ENCODE measurements at regions not wholly inside any gene's neighbourhood (a gene's known extent, or its start where the extent isn't known, plus 50 kb on each side); places are given as distances from the start of the nearest gene placed in this dataset.

DNA sequence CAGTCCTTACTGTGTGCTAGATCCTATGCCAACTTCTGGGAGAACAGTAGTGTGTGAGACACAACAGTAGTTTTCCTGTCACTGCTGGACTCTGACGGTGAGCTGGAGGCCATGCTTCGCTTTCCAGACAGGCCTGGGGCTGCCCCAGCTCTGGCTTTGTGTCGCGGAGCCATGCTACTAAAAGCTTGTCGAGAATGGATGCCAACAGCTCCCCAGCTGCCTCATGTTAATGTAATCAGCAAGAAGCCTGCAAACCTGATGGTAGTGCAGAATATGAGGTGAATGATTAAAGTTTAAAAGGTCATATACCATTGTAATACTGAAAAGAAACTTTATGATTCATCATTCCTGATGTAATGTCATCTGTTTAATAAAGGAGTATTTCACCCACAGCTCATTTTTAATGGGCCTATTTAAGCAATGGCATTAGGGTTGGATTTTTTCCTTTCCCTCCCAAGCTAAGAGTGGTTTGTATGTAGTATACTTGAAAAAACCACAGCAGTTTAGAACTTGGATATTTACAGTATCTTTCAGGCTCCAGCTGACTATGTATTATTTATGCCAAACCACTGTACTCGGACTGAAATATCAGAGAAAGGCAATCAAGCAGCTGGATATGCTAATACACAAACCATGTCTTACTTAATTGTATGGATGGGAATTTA is 343.0 kb downstream of the NUF2 start:
- no peak for DNase-seq

DNA sequence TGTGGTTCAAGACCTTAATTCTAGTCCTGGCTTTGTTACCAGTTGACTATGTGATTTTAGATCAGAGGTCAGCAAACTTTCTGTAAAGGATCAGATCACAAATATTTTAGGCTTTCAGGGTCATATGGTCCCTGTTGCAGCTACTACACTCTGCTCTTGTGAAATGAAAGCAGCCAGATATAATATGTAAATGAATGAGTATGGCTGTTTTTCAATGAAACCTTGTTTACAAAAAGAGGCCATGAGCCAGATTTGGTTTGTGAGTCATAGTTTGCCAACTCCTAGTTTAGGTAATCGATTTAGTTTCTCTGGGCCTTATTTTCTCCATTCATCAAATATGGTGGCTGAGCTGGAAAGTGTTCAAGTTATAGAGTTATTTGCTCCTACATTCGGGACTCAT is 346.7 kb downstream of the NUF2 start:
- no peak for DNase-seq

DNA sequence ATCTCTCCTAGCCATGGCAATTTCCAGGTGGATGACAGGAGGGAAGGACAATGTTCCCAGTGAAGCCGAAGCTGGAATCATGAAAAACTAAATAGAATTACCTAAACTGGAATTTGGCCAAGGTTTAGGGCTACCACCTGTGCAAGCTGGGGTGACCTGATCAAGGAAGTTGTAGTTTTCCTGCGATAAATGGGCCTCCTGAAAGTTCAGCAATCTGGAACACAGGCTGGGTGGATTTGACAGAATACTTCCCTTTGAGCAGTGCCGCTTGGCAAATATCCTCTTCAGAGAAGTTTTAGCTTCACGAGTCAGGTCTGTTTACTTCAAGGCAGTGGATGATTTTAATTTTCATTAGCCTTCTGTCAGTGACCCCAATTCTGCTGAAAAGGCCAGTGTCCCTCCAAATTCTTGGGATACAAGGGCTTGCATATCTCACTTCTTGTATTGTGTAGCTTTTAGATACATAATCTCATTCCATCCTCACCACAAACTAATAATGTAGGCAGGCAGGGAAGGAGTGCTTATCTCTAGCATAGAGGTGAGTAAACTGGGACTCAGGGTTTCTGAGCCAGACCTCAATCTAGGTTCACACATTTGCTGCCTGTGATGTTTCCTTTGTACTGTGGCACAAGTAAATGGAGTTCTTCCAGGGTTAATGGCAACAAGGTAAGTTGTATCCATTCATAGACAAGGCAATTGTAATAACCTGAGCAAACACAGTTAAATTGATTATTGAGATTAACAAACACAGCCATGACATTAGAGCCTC is 349.4 kb downstream of the NUF2 start:
- peak; percentile 57 for DNase-seq

DNA sequence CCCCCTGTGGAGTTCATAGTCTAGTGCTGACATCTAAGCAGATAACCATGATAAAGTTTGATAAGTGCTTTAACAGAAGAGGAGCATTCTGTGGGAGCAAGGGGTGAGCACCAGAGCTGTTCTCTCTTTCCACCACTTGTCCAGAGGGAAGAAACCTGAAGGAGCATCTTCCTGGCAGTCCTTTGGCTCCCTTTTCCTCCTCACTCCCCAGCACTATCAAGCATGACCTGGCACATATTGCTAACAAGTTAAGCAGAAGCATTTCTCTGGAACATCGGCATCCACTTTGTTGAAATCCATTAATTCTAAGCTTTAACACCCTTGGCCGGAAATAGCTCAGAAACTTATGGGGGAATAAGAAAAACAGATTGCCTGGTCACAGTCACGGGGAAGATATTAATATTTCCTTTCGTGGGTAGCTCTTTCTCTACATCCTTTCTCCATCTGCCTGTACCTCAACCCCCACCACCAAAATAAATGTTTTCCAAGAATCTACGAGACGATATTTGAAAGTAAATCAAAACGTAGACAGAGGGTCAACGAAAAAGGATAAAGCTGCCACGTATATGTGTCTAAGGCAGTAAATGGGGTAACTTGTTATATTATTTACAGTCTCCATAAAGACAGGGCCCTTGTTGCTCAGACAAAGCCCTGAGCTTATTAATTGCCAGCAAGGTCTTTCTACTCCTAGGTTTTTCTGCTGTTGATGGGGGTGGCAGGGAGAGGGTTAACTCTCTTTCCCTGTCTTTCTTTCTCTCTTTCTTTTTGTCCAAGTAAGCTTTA is 351.4 kb downstream of the NUF2 start:
- DNase-seq, result no peak

DNA sequence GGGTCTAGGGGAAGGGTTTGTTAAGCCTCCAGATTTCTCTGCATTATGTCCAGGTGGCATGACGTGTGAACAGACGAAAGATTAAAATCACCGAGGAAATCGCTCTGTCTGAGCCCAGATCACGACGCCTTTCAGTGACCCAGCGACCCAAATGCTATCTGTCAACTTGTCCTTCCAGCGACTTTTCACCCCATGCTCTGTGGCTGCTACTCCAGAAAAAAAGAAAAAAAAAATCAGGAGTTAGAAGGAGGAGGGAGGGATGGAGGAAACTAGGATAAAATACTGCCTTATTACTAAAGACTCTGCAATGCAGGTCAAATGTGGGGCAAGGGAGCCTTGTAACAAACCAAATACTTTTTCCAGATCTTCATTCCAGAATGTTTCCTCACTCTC is 352.0 kb downstream of the NUF2 start:
- no peak for DNase-seq

DNA sequence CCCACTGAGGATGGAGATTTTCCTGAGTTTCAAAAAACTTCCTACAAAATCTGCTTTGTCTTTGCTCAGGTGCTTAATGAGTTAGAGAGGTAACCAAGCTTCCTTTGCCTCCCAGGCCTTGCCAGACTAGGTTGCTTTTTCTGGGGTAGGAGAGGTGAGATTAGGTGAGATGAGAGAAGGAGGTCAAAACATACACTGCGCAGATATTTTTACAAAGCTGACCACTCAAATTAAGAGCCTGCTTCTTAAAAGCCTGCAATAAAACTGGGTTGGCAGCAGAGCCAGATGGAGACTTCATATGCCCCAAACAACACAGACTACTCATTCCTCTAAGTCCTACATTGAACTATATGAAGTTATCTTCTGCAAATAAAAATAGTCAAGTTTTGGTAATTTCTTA is 352.5 kb downstream of the NUF2 start:
- no peak for DNase-seq

DNA sequence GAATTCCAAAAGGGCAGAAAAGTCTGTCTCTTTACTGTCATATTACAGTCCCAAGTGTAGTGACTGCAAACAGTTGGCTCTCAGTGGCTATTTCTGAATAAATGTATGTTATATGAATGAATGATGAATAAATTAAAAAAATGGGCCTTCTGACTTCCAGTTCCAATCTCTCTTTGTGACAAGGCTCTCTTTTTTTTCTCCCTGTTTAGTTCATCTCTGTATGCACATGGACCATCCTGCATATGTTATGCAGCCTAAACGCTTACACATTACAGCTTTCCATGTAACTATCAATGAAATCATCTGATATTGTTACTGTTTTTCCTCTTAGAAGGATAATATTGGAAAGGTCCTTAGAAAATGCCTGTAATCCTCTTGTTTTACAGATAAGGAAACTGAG is 363.0 kb downstream of the NUF2 start:
- no peak for DNase-seq

DNA sequence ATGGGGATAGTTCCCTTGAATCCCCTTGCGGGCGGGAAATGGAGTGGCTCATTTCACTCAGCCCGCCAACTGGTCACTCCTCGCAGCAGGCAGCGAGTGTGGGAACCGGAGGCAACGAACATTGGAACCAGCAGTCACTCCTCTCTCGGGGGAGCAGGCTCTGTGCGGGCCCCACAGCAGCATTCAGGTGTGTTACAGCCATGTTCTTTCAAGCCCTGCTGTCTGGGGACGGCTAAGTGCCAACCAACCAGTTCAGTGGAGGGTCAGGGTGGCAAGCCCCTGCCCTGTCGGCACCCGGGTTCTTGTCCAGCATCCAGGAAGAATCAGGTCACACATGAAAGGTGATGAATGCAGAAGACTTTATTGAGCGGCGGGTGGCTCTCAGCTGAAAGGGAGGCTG is 370.5 kb downstream of the NUF2 start:
- no peak for DNase-seq

DNA sequence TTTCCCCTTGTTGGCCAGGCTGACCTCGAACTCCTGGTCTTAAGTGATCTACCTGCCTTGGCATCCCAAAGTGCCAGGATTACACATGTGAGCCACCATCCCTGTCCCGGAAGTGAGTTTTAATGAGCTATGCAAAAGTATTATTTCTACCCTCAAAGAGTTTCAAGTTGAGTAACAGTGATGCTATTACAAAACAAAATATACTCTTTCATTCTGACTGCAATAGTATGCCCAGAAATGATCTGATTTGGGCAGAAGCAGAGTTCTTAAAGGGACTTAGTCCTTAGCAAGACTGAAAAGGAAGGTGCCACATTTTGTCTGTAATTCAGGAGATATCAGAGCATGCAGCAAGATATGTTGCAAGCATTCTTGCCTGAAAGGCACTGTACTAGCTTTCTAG is 375.4 kb downstream of the NUF2 start:
- DNase-seq, result no peak

DNA sequence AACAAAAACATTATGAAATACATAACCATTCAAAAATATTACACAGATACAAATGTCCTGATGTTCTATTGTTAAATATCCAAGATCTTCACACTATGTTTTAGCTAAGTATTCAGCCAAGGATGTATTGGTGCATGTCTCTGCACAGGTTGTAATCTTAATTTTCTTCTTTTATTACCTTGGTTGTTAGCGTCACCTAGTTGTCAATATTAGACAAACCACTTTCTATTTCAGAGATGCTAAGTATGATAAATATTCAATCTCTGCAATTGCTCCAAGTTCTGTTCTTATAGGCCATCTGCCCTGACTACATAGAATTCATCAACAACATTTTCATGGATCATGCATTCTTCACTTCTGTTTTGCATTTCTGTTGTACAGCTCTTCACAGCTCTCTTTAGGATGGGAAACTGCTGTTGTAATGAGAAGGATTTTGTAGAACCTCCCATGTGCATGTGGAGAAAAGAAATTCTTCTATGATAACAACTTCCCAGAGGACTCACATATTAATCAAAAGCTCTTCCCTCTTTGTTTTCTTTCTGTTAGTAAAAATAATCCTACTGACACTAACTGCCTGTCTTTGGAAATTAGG is 380.1 kb downstream of the NUF2 start:
- no peak for DNase-seq

DNA sequence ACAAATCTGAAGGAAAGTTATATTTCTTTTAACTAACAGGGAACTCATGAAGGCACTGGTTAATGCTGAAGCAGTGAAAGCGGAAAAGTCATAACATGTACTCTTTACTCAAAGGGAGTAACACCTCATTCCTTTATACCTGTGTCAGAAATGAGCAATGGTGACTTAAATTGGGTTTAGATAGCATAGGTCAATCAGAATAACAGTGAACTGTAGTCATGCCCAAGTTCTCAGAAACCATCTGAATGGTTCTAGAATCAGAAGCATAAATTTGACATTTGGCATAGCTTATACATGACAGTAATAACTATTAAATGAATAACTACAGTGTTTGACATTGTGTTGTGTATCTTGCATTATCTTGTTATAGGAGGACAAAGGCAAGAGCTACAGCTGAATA is 382.0 kb downstream of the NUF2 start:
- DNase-seq, result no peak

DNA sequence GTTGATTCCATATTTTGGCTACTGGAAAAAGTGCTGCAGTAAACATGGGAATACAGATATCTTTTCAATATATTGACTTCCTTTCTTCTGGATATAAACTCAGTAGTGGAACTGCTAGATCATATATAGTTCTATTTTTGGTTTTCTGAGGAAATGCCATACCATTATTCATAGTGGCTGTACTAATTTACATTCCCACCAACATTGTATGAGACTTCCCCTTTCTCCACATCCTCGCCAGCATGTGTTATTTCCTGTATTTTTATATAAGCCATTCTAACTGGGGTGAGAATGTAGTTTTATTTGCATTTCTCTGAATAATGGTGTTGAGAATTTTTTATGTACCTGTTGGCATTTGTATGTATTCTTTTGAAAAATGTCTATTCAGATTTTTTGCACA is 385.2 kb downstream of the NUF2 start:
- DNase-seq, result no peak

DNA sequence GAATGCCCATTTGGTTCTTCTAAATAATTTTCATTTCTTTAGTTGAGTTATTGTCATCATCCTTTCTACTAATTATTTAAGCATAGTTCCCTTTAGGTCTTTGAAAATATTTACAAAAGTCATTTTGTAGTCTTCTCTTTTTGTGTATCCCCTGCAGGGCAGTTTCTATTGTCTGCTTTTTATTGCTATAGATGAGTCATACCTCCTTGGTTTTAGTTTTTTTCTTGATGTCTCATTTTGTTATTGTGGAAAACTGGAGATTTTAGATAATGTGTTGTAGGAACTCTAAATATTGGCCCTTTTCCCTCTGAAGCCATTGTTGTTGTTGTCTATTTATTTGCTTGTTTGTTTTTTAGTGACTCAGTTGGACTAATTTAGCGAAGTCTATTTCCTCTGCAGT is 387.9 kb downstream of the NUF2 start:
- no peak for DNase-seq

DNA sequence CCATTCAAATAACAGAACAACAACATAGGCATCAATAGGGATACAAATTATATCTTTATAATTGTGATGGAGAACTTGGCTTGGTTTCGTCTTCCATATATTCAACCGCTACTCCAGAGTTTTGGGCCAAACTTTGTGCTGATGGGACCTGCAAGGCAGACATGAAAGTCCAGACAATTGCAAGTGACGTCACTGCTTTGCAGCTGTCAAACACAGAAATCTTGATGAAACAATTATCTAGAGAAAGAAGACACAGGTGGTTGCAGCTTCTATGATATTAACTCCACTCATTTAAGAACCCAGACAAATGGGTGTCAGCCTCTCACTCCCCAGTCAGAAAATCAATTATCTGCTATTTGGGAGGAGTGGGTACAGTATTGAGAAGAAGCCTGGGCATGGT is 390.6 kb downstream of the NUF2 start:
- no peak for DNase-seq

DNA sequence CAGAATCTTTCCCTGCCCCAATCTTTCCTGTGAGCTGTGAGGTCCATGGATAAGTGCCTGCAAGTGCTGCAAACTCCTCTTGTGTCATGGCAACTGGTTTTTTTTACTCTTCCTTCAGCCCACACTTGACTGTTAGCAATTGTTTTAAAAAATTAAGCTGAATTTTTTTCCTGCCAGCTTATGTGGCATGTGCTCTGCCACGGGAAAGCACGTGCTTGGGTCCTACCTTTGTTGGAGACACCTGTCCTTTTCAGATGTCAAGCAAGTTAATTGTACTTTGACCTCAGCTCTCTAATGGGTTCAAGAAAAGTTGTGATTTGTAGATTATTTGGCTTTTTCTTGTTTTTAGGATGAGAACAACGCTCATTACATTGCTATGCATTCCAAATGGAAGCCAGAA is 398.5 kb downstream of the NUF2 start:
- no peak for DNase-seq

DNA sequence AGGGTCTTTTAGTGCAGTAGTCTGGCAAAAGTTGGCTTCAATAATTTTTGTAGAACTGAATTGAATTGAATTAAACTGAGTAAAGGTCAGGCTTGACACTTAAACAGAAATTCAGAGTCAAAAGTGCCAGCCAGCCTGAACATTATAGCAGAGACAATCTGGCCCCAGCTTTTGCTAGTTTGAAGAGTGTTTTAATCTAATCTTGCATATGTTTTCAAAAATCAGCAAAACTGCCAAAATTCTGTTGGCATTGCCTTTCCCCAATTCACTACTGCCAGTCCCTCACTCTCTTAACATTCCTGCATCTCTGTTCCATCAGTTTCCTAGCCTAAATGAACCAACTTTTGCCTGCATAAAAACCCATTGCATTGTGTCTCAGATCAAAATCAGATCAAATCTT is 403.8 kb downstream of the NUF2 start:
- DNase-seq, result no peak

DNA sequence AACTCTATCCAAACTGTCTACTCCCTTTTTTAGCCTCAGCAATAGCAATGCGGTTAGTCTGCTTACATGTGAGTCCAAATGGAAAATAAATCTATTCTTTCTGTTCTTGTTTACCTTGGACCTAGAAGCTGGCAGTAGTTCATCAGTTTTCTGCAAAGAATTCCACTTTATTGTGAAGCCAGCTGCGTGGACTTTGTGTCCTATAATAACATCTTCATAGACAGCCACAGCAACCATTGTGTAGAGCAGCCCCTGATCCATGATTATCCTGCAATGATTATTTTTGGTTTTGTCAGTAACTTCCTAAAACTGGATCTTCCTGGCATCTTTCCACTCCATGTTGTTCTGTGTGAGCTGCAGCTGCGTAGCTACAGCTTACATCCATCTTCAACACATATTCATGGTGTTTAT is 408.7 kb downstream of the NUF2 start:
- no peak for DNase-seq

DNA sequence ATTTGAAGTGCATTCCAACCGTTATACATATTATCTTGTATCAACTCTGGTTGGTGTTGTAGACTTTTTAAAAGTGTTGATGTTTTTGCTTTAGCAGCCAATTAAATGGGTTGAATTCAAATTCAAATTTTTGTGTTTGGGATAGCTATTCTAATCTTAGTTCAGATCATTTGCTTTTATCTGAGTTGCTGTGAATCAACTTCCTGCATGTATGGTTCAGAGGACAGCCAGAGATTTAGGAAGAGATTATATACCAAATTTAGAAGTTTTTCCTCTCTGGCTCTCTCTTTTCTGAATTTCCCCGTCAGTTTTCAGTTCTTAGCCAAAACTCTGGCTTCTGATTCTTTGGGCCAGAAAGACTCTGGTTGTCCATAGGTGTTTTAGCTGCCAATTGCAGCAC is 415.5 kb downstream of the NUF2 start:
- DNase-seq, result no peak

DNA sequence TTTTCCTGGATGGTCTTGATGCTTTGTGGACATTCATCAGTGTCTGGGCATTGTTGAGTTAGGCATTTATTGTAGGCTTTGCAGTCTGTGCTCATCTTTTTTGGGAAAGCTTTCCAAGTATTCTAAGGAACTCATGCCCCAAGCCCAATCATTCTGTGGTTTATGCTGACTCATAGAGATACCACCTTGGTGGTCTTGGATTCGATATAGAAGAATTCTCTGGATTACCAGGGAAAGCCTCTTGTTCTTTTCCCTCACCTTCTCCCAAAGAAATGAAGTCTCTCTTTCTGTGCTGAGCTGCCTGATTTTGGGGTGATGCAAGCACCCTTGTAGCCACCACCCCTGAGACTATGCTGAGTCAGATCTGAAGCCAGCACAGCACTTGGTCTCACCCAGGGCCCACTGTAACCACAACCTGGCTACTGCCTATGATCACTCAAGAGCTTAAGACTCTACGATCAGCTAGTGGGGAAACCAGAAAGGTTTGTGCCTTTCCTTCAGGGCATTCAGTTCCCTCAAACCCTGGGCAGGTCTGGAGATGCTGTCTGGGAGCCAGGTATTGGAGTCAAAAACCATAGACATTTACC is 422.6 kb downstream of the NUF2 start:
- no peak for DNase-seq

DNA sequence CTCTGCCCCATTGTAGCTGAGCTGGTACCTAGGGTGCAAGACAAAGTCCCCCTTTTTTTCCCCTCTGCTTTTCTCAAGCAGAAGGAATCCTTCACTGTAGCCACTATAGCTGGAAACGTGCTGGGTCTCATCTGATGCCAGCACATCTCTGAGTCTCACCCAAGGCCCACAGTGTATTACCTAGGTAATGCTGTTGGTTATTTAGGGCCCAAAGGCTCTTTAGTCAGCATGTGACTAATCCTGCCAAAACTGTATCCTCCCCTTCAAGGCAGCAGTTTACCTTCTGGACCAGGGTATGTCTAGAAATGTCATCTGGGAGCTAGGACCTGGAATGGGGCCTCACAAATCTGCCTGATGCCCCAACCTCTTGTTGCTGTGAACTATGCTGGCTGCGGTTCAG is 423.4 kb downstream of the NUF2 start:
- DNase-seq, result no peak

DNA sequence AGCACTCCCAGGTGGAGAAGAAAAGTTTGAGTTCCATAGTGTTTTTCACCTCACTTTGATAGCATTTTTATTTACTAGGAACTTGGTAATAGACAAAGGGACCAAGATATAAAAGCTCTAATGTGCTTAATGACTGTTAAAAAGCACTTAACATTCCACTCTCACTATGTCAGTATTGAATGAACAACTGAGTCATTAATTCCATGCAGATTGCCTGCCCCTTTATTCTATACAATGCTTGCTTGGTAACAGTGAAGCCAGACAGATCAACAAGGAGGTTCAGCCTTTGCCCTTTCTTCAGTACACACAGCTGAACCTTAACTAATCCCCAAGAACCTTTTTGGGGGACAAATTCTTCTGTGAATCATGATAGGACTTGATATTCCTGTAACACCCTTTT is 425.5 kb downstream of the NUF2 start:
- no peak for DNase-seq

DNA sequence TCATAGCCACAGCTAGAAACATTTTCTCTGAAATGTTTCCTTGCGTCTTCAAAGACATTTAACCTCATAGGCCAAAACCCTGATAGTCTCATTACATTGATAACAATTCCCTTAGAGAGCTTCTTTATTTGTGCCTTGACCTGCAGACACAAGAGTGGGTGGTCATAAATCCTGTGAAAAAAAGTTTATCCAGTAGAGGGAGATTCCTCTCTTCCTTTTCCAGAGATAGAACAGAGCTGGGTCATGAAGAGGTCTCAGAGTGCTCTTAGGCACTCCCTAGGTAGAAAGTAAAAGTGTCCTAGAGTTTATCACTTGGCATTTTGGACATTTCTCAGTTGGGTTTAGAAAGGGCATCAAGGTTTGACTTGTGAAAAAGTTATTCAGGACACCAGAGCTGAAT is 426.1 kb downstream of the NUF2 start:
- no peak for DNase-seq

DNA sequence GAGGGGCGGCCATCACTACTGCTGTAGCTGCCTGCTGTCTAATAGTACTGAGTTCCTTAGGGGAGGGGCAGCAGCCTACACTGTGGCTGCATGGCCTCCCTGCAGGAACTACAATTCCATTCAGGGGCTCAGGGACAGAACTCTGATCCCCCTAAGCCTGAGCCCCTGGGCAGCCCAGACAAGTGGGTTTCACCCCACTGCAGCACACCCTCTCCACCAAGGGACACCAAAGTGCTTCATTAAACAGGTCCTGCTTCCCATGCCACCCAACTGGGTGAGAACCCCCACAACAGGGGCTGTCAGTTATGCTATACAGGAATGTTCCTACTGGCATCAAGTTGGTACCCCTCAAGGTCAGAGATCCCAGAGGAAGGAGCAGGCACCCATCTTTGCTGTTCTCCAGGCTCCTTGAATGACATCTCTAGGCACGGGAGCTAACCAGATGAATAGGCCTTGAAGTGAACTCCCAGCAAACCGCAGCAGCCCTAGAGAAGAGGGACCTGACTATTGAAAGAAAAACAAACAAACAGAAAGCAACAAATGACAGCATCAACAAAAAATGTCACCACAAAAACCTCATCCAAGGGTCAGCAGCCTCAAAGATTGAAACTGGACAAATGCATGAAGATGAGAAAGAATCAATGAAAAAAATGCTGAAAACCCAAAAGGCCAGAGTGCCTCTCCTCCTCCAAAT is 437.4 kb downstream of the NUF2 start:
- DNase-seq, result no peak
